NOMO-1 (cell line): ENCODE measurements at regions not wholly inside any gene's neighbourhood (a gene's known extent, or its start where the extent isn't known, plus 50 kb on each side); places are given as distances from the start of the nearest gene placed in this dataset.
A peak's percentile ranks its signal among the peaks of the same experiment; 100 is the strongest.

Experiments
- DNase-seq, 2 experiments: peaks; one replicate each; lab custom pipeline; 2025; ENCODE audit not compliant: unreplicated experiment in 2 of 2; lab: John Stamatoyannopoulos, UW

GRCh38 chr14:87566991-87567390 lies 426.0 kb downstream of the GALC start:
- DNase-seq, result no peak

GRCh38 chr14:87547536-87547935 lies 445.4 kb downstream of the GALC start:
- DNase-seq, result no peak

- DNase-seq, result no peak
Observed at GRCh38 chr14:87542288-87542687, 450.7 kb downstream of the GALC start.

GRCh38 chr14:87540339-87540738 lies 452.6 kb downstream of the GALC start:
- DNase-seq, result no peak

GRCh38 chr14:87529081-87529480 lies 463.9 kb downstream of the GALC start:
- DNase-seq, result no peak

- no peak for DNase-seq
Observed at GRCh38 chr14:87526731-87527130, 466.3 kb downstream of the GALC start.

GRCh38 chr14:87524011-87524410 lies 469.0 kb downstream of the GALC start:
- no peak for DNase-seq

- DNase-seq, result no peak
Observed at GRCh38 chr14:87522575-87522974, 470.4 kb downstream of the GALC start.

GRCh38 chr14:87508333-87508732 lies 484.6 kb downstream of the GALC start:
- no peak for DNase-seq

GRCh38 chr14:87503711-87504110 lies 489.3 kb downstream of the GALC start:
- DNase-seq, result no peak

- no peak for DNase-seq
Observed at GRCh38 chr14:87497301-87497700, 495.7 kb downstream of the GALC start.

GRCh38 chr14:87494010-87494409 lies 499.0 kb downstream of the GALC start:
- no peak for DNase-seq

- DNase-seq, result no peak
Observed at GRCh38 chr14:87492561-87492960, 500.4 kb downstream of the GALC start.

GRCh38 chr14:87491816-87492215 lies 501.2 kb downstream of the GALC start:
- DNase-seq, result no peak

GRCh38 chr14:87489196-87489819 lies 503.7 kb downstream of the GALC start:
- DNase-seq, result no peak

GRCh38 chr14:87483271-87484260 lies 509.4 kb downstream of the GALC start:
- DNase-seq, result no peak

GRCh38 chr14:87468531-87468930 lies 524.5 kb downstream of the GALC start:
- DNase-seq, result no peak

GRCh38 chr14:87467578-87467977 lies 525.4 kb downstream of the GALC start:
- no peak for DNase-seq

- DNase-seq, result no peak
Observed at GRCh38 chr14:87465770-87466169, 527.2 kb downstream of the GALC start.

- no peak for DNase-seq
Observed at GRCh38 chr14:87461704-87462103, 531.3 kb downstream of the GALC start.

- peak in 1 of 2 experiments; percentile 39 for DNase-seq
Observed at GRCh38 chr14:87457720-87458119, 535.3 kb downstream of the GALC start.

GRCh38 chr14:87450193-87450592 lies 542.8 kb downstream of the GALC start:
- no peak for DNase-seq
